ENCODE measurements at regions not wholly inside any gene's neighbourhood (a gene's known extent, or its start where the extent isn't known, plus 50 kb on each side); places are given as distances from the start of the nearest gene placed in this dataset.

- H3K27ac ChIP-seq (ENCODE audit: low read depth, low read length) = no peak overlapping the region
- no peak overlapping the region for H3K9ac ChIP-seq (ENCODE audit: low read length)
- no peaks in the 10 kb centered on the region for H3F3A ChIP-seq (ENCODE audit: insufficient read depth)
- no peak overlapping the region for H2AFZ ChIP-seq (ENCODE audit: low read depth, low read length, severe bottlenecking)
- H4K20me1 ChIP-seq (ENCODE audit: low read depth, low read length) = no peaks in the 10 kb centered on the region
- H3K4me3 ChIP-seq (ENCODE audit: insufficient read depth, low read length, poor library complexity, severe bottlenecking) = no peak overlapping the region
- H3K9me3 ChIP-seq (ENCODE audit: insufficient read depth, low read length) = no peaks in the 10 kb centered on the region
- TF ChIP-seq EZH2phosphoT487 (conservative IDR thresholded peaks at IDR 0.05; ENCODE audit: low read length) (no peak), CTCF (IDR thresholded peaks at IDR 0.05; ENCODE audit: insufficient read depth, low read length, poor library complexity, severe bottlenecking) (no peak)
- no peaks in the 10 kb centered on the region for H3K9me2 ChIP-seq (replicated peaks; ENCODE audit: insufficient read depth, low read length)
- H3K27me3 ChIP-seq (ENCODE audit: low read length) = no peaks in the 10 kb centered on the region
- no peak overlapping the region for H3K4me2 ChIP-seq (ENCODE audit: low read depth, low read length, poor library complexity, severe bottlenecking)
- no peaks in the 10 kb centered on the region for H3K36me3 ChIP-seq (ENCODE audit: low read length)
- H3K79me2 ChIP-seq (ENCODE audit: insufficient read depth, low read length) = no peaks in the 10 kb centered on the region
Observed at GRCh38 chr12:125193376-125194152, 128.3 kb downstream of the AACS start.

- Histone ChIP-seq H3K36me3 (ENCODE audit: low read length) (no peaks in the 10 kb centered on the region), H3F3A (ENCODE audit: insufficient read depth) (no peaks in the 10 kb centered on the region), H3K9me2 (replicated peaks; ENCODE audit: insufficient read depth, low read length) (no peaks in the 10 kb centered on the region), H3K9me3 (ENCODE audit: insufficient read depth, low read length) (no peaks in the 10 kb centered on the region), H3K4me2 (ENCODE audit: low read depth, low read length, poor library complexity, severe bottlenecking) (no peak overlapping the region), H3K9ac (ENCODE audit: low read length) (no peak overlapping the region), H3K4me3 (ENCODE audit: insufficient read depth, low read length, poor library complexity, severe bottlenecking) (no peak overlapping the region), H2AFZ (ENCODE audit: low read depth, low read length, severe bottlenecking) (no peak overlapping the region), H3K79me2 (ENCODE audit: insufficient read depth, low read length) (no peaks in the 10 kb centered on the region), H3K27ac (ENCODE audit: low read depth, low read length) (no peak overlapping the region), H4K20me1 (ENCODE audit: low read depth, low read length) (no peaks in the 10 kb centered on the region), H3K27me3 (ENCODE audit: low read length) (0 out of 2 replicates have a peak, but pooled peaks cover 3% of the 10 kb centered on the region)
- TF ChIP-seq CTCF (IDR thresholded peaks at IDR 0.05; ENCODE audit: insufficient read depth, low read length, poor library complexity, severe bottlenecking) (no peak), EZH2phosphoT487 (conservative IDR thresholded peaks at IDR 0.05; ENCODE audit: low read length) (no peak)
Observed at GRCh38 chr12:125194163-125194773, 129.0 kb downstream of the AACS start.

GRCh38 chr12:125194987-125195386 lies 129.8 kb downstream of the AACS start:
- Histone ChIP-seq H2AFZ (ENCODE audit: low read depth, low read length, severe bottlenecking) (no peak overlapping the region), H3K27me3 (ENCODE audit: low read length) (0 out of 2 replicates have a peak, but pooled peaks cover 3% of the 10 kb centered on the region), H3K27ac (ENCODE audit: low read depth, low read length) (no peak overlapping the region), H3K9me3 (ENCODE audit: insufficient read depth, low read length) (no peaks in the 10 kb centered on the region), H3K9ac (ENCODE audit: low read length) (no peak overlapping the region), H3K4me3 (ENCODE audit: insufficient read depth, low read length, poor library complexity, severe bottlenecking) (no peak overlapping the region), H3K36me3 (ENCODE audit: low read length) (no peaks in the 10 kb centered on the region), H3F3A (ENCODE audit: insufficient read depth) (no peaks in the 10 kb centered on the region), H3K4me2 (ENCODE audit: low read depth, low read length, poor library complexity, severe bottlenecking) (no peak overlapping the region), H4K20me1 (ENCODE audit: low read depth, low read length) (no peaks in the 10 kb centered on the region), H3K9me2 (replicated peaks; ENCODE audit: insufficient read depth, low read length) (no peaks in the 10 kb centered on the region), H3K79me2 (ENCODE audit: insufficient read depth, low read length) (no peaks in the 10 kb centered on the region)
- no peak for TF ChIP-seq EZH2phosphoT487 (conservative IDR thresholded peaks at IDR 0.05; ENCODE audit: low read length)
- no peak for TF ChIP-seq CTCF (IDR thresholded peaks at IDR 0.05; ENCODE audit: insufficient read depth, low read length, poor library complexity, severe bottlenecking)
